ENCODE measurements at regions not wholly inside any gene's neighbourhood (a gene's known extent, or its start where the extent isn't known, plus 50 kb on each side); places are given as distances from the start of the nearest gene placed in this dataset.

DNA sequence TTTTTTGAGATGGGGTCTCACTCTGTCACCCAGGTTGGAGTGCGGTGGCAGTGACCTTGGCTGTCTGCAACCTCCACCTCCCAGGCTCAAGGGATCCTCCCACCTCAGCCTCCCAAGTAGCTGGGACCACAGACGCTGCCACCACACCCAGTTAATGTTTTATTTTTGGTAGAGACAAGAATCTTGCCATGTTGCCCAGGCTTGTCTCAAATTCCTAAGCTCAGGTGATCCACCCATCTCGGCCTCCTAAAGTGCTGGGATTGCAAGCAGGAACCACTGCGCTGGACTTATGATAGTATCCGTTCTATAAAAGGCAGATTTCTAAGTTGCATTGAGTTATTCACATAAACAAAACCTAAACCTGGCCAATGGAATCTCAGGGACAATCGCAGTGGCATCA, 321.1 kb upstream of the PRICKLE1 start:
- TF ChIP-seq, protein P1, sequence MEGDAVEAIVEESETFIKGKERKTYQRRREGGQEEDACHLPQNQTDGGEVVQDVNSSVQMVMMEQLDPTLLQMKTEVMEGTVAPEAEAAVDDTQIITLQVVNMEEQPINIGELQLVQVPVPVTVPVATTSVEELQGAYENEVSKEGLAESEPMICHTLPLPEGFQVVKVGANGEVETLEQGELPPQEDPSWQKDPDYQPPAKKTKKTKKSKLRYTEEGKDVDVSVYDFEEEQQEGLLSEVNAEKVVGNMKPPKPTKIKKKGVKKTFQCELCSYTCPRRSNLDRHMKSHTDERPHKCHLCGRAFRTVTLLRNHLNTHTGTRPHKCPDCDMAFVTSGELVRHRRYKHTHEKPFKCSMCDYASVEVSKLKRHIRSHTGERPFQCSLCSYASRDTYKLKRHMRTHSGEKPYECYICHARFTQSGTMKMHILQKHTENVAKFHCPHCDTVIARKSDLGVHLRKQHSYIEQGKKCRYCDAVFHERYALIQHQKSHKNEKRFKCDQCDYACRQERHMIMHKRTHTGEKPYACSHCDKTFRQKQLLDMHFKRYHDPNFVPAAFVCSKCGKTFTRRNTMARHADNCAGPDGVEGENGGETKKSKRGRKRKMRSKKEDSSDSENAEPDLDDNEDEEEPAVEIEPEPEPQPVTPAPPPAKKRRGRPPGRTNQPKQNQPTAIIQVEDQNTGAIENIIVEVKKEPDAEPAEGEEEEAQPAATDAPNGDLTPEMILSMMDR (conservative IDR thresholded peaks at IDR 0.05; ENCODE audit: low read depth, low read length) = no peak
- no peak for TF ChIP-seq EZH2 (IDR thresholded peaks at IDR 0.05; ENCODE audit: low read length, unreplicated experiment)

Data from PC-3 (cell line).